Stromal cell of bone marrow (primary cell): ENCODE measurements at regions not wholly inside any gene's neighbourhood (a gene's known extent, or its start where the extent isn't known, plus 50 kb on each side); places are given as distances from the start of the nearest gene placed in this dataset.

Source experiments
- DNase-seq: peaks from one replicate; pipeline ENCODE4 v3.0.0-alpha.2; 2012; ENCODE audit warnings: low read depth

DNA sequence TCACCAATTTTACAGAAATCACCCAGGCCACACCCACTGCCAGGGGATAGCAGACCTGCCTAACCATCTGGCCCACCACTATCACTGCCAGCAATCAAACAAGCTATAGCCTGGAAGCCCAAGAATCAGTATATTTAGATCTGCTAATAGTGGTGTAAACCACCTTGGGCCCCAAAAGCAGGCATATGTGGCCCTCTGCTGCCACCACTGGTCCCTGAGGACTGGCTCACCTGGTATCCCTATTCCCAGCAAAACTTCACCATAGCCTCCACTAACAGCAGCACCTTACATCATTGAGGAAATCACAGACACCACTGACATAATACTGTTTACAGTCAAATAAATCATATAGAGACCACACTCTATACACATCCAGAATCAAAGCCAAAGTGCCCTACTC lies 880.4 kb upstream of the MAN1A1 start:
- DNase-seq, result no peak

DNA sequence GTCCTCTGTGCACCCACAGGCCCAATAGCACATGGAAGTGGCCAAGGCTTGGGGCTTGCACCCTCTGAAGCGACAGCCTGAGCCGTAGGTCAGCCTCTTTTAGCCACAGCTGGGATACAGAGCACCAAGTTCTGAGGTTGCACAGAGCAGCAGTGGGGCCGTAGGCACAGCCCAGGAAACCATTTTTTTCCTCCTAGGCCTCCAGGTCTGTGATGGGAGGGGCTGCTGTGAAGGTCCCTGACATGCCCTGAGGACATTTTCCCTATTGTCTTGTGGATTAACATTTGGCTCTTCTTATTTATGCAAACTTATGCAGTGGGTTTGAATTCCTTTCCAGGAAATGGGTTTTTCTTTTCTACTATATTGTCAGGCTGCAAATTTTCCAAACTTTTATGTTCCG lies 878.7 kb upstream of the MAN1A1 start:
- no peak for DNase-seq

DNA sequence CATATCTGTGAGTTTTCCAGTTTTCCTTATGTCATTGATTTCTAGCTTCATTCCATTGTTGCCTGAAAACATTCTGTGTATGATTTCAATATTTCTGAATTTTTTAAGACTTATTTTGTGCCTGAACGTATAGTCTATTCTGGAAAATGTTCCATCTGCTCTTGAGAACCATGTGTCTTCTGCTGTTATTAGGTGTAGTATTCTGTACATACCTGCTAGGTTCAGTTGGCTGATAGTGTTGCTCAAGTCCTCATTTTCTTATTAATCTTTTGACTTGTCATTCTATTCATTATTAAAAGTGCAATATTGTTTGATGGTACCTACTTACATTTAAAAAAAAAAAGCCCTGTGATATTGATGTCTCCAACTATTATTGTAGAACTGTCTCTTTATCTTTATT lies 869.8 kb upstream of the MAN1A1 start:
- DNase-seq, result no peak

DNA sequence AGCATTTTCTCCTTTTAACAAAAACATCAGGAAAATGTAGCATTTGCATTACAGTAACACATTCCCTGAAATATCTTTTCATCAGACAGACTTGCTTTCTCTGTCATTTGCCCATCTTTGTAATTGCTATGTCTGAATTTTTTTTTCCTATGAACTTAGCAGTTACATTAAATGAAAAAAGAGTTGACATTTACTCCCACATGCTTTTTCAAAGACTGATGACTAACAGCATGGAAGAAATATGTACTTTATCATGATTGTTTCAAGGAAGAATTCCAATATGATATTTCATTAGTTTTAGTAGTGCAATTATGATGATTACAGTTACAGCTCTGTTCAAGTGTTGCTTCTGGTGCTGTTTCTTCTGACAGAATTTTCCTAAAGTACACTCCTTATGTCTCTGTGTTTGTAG lies 864.5 kb upstream of the MAN1A1 start:
- no peak for DNase-seq

DNA sequence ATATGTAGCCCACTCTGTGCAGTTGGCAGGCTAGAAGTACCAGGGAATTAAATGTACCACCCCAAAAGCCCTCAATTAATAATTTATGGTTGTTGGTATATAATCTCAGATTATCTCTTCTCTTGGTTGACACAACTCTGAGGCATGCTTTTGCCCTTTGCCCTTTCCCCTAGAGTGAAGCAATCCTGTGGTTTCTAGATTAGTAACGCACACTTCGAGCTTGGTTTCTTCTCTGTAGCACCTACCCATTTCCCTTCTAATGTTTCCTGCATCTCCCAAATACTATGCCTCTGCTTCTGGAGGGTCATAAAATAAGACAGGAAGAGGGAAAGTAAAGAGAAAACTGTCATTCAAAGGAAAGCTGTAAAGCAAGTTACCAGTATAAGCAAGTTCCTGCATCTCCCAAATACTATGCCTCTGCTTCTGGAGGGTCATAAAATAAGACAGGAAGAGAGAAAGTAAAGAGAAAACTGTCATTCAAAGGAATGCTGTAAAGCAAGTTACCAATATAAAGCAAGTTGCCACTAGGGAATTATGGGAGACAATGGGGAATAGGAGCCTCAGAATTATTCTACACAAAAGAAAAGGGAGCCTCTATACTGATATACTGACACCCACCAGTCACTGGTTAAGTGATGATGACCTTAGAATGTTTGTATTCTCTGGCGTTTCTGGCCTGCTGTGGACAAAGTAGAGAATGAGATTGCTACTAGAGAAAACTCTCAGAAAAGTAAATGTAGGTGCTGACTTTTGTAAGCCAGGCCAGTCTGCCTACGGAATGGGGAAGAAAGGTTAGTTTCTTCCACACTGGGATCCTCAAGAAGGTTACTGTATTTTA lies 862.6 kb upstream of the MAN1A1 start:
- DNase-seq, result no peak

DNA sequence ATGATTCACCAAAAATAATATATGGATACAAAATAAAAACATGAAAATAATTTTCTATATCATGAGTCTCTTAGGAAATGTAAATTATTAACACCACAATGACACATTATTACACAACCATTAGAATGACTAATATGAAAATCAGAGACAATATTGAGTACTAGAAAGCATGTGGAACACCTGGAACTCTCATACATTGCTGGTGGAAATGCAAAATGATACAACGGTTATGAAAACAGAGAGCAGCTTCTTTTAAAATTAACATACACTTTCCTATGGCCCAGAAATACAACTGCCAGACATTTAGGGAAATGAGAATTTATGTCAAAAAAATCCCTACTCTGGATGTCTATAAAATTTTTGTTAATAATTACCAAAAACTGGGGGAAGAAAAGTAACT lies 853.3 kb upstream of the MAN1A1 start:
- DNase-seq, result no peak

DNA sequence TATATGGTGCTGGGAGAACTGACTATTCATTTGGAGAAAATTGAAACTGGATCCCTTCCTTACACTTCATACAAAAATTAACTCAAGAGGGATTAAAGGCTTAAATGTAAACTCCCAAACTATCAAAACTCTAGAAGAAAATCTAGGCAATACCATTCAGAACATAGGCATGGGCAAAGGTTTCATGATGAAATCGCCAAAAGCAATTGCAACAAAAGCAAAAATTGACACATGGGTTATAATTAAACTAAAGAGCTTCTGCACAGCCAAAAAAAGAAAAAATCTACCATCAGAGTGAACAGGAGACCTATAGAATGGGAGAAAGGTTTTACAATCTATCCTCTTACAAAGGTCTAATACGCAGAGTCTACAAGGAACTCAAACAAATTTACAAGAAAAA lies 851.3 kb upstream of the MAN1A1 start:
- DNase-seq, result no peak

DNA sequence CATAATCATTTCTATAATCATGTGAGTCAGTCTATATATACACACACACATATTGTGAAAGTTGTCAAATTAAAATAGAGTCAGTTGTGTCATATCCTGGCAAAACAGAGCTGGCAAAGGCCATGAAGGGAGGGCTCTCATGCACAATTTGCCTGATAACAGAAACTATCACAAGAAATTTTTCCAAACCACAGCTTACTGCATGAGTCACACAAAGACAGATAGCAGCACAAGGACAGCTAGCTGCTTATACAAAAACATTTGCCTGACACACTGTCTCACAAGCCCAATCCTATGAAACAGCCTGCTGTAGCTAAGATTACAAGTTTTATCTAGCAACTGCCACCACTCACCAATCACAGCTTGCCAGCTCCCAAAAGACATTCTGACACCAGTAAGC lies 848.5 kb upstream of the MAN1A1 start:
- peak; percentile 13 for DNase-seq

DNA sequence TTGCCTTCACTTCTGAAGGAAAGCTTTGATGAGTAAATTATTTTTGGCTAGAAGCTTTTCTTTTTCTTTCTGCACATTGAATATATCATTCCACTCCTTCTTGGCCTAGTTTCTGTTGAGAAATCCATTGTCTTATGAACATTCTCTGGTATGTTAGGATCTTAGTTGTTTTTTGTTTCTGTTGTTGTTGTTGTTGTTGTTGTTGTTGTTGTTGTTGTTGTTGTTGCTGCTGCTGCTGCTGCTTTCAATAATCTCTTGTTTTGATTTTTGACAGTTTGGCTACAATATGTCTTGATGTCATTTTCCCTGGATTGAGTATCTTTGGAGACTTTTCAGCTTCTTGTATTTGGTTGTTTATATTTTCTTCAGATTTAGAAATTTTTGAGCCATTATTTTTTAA lies 836.5 kb upstream of the MAN1A1 start:
- no peak for DNase-seq

DNA sequence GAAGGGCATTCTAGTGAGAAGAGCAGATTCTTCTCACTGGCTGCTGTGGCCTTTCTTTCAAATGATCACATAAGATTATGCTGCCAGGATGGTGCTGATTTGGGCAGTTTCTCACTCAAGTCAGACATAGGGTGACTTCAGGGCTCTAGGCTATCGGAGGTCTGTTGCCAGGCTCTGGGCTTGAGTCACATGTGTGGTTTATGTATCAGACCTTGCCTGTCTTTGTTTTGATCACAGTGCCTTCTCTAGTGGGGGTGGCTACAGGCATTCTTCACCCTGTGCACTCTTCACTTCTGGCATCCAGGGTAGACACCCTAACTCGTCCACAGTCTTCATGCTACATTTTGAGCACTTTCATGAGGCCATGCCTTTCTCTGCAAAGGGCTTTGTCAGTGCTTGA lies 823.7 kb upstream of the MAN1A1 start:
- DNase-seq, result no peak

DNA sequence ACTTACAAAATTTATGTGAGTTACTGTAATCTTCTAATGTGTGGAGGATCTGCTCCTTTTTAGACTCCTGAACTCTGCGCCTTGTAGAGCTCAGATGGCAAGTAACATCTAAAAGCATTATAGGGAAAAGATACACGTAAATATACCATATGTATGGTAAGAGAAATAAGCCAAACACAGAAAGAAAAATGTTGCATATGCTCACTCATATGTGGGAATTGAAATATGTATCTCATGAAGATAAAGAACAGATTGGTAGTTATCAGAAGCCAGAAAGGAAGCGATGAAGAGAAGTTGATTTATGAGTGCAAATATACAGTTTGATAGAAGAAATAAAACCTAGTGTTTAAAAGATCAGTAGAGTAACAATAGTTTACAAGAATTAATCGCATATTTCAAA lies 815.0 kb upstream of the MAN1A1 start:
- no peak for DNase-seq

DNA sequence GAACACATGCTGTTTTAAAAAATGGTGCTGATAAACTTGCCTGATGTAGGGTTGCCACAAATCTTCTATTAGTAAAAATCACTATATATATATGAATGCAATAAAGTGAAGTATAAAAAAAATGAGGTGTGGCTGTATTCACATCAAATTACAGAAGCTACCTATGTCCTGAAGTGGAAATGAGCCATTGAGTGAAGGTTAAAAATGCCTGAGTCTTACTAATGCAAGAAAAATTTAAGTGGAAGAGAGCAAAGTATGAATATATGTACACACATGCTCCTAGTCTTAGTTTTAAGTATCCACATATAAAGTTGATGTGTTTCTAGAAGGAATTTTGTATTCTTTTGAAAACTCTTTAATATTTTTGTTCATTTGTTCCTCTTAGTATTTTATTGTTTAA lies 808.3 kb upstream of the MAN1A1 start:
- no peak for DNase-seq

DNA sequence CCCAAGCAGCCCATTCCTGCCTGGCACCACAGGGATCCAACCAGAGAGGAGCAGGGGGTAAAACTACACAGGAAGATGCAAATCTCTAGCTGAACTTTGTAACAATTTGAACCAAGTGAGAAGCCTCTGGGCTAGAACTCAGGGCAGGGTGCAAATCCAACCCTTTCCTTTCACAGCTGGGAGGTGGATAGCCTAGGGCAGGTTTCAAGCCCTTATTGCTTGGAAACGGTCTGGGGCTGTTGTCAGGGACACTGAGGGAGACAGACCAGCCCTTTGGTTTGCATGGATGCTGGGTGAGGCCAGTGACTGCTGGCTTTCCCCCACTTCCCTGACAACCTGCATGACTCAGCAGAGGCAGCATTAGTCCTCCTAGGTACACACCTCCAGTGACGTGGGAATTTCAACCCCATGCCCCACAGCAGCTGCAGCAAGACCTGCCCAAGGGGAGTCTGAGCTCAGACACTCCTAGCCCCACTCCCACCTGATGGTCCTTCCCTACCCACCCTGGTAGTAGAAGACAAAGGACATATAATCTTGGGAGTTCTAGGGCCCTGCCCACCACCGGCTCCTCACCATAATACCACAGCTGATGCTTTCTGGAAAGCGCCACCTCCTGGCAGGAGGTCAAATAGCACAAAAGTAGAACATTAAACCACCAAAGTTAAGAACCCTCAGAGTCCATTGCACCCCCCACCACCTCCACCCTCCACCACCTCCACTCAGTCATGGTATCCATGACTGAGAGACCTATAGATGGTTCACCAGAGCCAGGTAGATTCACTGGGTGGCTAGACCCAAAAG lies 797.7 kb upstream of the MAN1A1 start:
- no peak for DNase-seq

DNA sequence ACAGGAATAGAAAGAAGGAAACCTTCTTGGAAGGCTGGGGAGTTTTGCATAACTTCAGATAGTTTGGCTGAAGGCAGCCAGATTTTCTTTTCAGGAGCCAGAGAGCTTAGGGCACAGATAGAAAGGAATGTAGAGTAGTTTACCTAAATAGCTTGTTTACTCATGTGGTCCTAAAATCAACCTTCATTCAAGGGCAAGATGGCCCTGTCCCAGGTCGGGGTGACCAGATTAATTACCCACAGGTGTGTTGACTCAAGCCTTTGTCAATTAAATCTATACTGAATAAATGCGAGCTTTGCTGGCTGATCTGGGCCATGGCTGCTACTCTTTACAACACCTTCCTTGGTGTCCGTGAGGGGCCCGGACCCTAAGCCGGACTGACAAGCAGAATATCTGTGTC lies 792.0 kb upstream of the MAN1A1 start:
- no peak for DNase-seq

DNA sequence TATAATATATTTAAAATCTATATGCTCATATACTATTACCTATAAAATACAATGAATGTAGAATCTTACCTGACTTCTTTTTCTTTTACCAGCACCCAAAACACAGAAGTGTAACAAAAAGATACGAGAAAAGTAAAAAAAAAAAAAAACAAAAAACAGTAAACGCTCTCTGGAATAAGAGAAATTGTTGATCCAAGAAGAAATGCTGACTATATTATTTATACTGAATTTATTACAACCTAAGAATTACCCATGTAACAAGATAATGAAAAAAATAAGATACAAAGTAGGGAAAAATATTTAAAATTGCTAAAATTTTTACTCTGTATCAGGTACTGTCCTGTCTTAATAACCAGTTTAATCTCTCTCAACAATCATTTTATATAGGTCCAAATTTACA lies 787.9 kb upstream of the MAN1A1 start:
- no peak for DNase-seq

DNA sequence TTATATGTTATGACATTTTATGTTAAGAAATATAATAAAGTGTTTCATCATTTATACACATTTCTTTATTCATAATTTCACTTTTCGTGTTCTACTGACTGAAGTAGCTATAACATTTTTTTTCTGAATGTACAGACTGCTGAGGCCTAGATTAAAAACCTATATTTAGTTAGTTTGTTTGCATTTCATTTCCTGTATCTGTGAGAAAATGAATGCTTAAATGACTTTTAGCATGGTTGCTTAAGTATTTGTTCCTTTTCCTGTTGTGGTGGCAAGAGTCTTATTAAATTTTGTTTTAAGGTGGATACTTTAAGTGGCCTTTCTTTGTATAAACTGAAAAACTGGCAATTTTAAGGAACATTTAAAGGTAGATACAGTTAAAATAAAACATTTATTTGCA lies 779.7 kb upstream of the MAN1A1 start:
- no peak for DNase-seq

DNA sequence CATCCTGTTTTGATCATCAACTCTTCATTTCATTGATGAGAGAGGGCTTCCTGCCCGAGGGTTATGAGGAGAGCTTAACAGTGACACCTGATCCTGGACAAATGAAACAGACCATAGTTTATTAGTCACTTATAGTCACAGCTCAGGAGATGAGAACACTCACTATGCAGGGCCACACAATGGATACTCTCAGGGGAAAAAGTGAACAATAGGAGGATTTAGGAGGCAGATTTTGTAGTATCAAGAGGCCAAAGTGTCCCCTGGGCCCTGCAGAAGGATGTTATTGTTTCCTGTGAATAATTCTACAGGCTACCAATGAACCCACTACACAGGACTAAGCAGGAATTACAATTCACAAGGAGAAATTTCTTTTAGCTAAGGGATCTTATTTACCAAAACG lies 772.8 kb upstream of the MAN1A1 start:
- DNase-seq, result no peak

DNA sequence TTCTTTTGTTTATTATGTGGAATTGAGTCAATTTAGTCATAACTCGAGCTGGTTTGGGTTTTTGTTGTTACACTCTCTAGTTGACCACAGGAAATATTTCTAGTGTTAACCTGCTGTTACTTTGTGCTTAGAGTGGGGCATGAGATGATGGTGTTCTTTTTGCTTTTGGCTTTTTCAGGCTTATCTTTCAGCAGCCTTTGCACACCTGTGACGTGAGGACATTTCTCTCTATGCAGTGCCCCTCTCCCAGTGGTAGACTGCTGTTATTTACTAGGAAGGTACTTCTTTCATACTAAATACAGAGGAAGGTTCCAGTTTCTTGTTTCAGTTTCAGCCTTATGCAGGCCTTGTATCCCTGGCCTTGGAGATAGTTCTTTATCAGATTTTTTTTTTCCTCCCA lies 766.8 kb upstream of the MAN1A1 start:
- DNase-seq, result no peak

DNA sequence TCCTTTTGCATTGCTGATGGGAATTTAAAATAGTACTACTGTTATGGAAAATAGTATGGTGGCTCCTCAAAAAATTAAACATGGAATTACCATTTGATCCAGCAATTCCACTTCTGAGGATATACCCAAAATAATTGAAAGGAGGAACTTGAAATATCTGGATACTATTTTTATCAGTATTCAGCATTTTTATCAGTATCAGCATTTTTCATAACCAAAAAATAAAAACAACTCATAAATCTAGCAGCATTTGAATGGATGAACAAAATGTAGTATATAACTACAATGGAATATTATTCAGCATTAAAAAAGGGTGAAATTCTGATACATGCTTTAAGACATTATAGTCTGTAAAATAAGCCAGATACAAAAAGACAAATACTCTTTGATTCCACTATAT lies 763.4 kb upstream of the MAN1A1 start:
- no peak for DNase-seq

DNA sequence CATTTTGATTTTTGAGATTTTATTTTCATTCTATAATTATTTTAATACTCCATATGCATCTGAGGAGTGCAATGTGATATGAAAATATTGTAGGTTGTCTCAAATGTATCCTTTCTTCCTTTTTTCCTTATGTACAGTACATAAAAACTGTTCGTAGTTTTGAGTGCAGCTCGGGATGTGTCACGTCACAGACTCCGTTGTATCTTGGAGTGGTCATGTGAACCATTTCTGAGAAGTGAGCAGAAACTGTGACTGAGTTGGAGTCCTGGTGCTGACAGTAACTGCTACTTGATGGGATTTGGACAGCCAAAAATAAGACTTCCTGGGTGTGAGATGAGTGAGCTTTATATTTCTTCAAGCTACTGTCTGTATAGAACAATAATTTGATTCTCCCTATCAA lies 761.4 kb upstream of the MAN1A1 start:
- no peak for DNase-seq

DNA sequence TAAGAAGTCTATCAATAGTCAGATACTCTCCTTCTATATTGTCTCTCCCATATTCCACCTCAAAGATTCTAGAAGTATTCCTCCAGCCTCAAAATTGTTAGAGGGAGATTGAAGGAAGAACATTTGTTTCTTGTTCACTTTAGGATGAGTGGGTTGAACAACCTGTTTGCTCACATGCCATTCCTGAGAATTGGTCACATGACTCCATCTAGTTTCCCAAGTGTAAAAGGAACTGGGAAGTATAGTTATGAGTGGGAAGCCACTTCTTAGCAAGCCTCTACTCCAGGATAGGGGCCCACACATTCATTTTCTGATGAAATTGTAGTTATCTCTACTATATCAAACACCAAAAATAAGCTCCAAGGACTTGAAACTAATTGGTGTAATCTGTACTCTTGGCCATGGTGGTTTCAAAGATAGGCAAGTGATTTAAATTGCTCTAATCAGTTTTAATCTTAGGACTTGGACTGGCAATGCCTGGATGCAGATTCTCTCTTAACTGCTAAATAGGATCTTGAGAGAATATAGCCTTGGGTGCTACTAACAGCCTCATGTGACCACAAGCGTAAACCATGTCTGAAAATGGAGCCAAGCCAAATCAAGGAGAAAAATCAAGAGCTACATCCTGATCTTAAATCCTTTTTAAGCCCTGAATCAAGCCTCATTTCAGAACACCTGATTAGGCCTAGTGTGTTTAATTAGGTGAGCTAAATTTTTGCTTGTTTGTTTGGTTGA lies 758.7 kb upstream of the MAN1A1 start:
- no peak for DNase-seq

DNA sequence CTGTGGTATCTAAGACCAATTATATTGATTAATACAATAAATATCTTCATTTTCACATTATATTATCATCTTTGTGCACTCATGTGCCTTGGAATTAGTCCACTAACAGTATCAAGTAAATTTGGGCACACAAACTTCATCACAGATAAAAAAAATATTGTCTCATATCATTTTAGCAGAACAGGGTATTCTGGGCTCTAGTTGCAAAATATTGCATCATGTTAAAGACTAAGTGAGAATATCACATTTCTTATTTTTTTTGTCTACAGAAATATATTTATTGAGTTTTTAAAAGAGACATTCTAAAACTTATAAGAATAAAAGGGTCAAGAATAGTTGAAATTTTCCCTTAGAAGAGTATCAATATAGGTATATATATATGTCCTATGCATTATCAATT lies 754.1 kb upstream of the MAN1A1 start:
- DNase-seq, result no peak

DNA sequence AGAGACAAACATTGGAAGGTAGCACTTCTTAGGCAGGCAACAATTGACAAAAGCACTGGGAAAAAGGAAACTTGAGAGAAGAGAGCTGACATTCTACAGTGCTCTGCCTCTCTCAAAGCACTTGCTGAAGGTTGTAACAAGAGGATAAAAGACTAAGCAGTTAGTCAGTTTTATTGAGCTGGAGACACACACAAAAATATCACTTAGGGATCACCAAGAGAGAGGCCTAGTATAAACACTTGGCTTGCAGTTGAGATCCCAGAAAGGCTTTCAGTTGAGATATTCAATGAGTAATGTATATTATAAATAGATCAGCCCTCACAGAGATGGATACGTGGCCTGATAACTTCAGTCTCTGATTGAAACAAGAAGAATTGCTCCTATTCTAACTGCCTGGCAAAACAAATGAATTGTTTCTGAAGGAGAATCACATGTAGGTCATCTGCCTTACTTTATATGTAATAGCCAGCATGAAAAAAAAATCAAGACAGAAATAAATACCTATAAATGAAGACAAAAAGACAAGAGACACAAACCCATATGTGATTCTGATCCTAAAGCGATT lies 747.2 kb upstream of the MAN1A1 start:
- no peak for DNase-seq
